ENCODE measurements at regions not wholly inside any gene's neighbourhood (a gene's known extent, or its start where the extent isn't known, plus 50 kb on each side); places are given as distances from the start of the nearest gene placed in this dataset.

GRCh38 chr2:63734510-63734909 lies 107.2 kb upstream of the UGP2 start:
- TF ChIP-seq CTCF (IDR thresholded peaks at IDR 0.05 in 4 of 5, conservative IDR thresholded peaks at IDR 0.05 in 1 of 5) (no peak), POLR2A (IDR thresholded peaks at IDR 0.05) (no peak)

All from gastrocnemius medialis (tissue), 4 donors.